ENCODE measurements at regions not wholly inside any gene's neighbourhood (a gene's known extent, or its start where the extent isn't known, plus 50 kb on each side); places are given as distances from the start of the nearest gene placed in this dataset.

DNA sequence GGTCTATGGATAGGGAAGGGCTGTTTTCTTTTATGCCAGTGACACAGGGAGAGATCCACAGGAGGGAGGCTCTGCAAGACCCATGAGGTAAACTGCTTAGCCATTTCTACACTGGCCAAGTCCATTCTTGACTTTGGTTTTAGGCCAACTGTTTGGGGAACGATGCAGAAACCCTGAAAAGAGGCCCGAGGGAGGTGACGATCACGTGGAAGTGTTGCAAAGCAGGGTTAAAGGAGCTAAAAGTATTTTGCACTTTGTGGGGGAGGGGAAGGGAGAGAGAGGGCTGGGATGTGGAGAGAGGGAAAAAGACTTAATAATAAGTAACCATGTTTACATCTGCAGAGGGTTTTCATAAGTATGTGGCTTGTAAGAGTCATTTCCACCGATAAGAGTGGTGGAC is 239.7 kb downstream of the EMX2 start:
- no peak for TF ChIP-seq YY1 (tag by site-specific recombination; IDR thresholded peaks at IDR 0.05)
- no peak for TF ChIP-seq ZNF530 (tag by site-specific recombination; IDR thresholded peaks at IDR 0.05; ENCODE audit: low read depth)
- TF ChIP-seq ZEB2 (tag by site-specific recombination; IDR thresholded peaks at IDR 0.05) = no peak
- TF ChIP-seq, protein P1, sequence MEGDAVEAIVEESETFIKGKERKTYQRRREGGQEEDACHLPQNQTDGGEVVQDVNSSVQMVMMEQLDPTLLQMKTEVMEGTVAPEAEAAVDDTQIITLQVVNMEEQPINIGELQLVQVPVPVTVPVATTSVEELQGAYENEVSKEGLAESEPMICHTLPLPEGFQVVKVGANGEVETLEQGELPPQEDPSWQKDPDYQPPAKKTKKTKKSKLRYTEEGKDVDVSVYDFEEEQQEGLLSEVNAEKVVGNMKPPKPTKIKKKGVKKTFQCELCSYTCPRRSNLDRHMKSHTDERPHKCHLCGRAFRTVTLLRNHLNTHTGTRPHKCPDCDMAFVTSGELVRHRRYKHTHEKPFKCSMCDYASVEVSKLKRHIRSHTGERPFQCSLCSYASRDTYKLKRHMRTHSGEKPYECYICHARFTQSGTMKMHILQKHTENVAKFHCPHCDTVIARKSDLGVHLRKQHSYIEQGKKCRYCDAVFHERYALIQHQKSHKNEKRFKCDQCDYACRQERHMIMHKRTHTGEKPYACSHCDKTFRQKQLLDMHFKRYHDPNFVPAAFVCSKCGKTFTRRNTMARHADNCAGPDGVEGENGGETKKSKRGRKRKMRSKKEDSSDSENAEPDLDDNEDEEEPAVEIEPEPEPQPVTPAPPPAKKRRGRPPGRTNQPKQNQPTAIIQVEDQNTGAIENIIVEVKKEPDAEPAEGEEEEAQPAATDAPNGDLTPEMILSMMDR (tag by site-specific recombination; IDR thresholded peaks at IDR 0.05) = no peak
- no peak for TF ChIP-seq ZBTB8A (tag by site-specific recombination; IDR thresholded peaks at IDR 0.05)
- no peak for TF ChIP-seq ZNF121 (tag by site-specific recombination; IDR thresholded peaks at IDR 0.05)
- TF ChIP-seq ZNF394 (tag by site-specific recombination; IDR thresholded peaks at IDR 0.05; ENCODE audit: borderline replicate concordance) = no peak
- no peak for TF ChIP-seq TCF7L2 (IDR thresholded peaks at IDR 0.05; ENCODE audit: borderline replicate concordance, low read depth, low read length)
- TF ChIP-seq, protein P2, sequence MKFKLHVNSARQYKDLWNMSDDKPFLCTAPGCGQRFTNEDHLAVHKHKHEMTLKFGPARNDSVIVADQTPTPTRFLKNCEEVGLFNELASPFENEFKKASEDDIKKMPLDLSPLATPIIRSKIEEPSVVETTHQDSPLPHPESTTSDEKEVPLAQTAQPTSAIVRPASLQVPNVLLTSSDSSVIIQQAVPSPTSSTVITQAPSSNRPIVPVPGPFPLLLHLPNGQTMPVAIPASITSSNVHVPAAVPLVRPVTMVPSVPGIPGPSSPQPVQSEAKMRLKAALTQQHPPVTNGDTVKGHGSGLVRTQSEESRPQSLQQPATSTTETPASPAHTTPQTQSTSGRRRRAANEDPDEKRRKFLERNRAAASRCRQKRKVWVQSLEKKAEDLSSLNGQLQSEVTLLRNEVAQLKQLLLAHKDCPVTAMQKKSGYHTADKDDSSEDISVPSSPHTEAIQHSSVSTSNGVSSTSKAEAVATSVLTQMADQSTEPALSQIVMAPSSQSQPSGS (tag by site-specific recombination; IDR thresholded peaks at IDR 0.05; ENCODE audit: low read depth) = no peak
- TF ChIP-seq, protein P3, sequence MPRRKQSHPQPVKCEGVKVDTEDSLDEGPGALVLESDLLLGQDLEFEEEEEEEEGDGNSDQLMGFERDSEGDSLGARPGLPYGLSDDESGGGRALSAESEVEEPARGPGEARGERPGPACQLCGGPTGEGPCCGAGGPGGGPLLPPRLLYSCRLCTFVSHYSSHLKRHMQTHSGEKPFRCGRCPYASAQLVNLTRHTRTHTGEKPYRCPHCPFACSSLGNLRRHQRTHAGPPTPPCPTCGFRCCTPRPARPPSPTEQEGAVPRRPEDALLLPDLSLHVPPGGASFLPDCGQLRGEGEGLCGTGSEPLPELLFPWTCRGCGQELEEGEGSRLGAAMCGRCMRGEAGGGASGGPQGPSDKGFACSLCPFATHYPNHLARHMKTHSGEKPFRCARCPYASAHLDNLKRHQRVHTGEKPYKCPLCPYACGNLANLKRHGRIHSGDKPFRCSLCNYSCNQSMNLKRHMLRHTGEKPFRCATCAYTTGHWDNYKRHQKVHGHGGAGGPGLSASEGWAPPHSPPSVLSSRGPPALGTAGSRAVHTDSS (tag by site-specific recombination; IDR thresholded peaks at IDR 0.05) = no peak
- TF ChIP-seq ZNF664 (tag by site-specific recombination; IDR thresholded peaks at IDR 0.05) = no peak
- TF ChIP-seq ZNF707 (tag by site-specific recombination; IDR thresholded peaks at IDR 0.05) = no peak
- TF ChIP-seq, protein P4, sequence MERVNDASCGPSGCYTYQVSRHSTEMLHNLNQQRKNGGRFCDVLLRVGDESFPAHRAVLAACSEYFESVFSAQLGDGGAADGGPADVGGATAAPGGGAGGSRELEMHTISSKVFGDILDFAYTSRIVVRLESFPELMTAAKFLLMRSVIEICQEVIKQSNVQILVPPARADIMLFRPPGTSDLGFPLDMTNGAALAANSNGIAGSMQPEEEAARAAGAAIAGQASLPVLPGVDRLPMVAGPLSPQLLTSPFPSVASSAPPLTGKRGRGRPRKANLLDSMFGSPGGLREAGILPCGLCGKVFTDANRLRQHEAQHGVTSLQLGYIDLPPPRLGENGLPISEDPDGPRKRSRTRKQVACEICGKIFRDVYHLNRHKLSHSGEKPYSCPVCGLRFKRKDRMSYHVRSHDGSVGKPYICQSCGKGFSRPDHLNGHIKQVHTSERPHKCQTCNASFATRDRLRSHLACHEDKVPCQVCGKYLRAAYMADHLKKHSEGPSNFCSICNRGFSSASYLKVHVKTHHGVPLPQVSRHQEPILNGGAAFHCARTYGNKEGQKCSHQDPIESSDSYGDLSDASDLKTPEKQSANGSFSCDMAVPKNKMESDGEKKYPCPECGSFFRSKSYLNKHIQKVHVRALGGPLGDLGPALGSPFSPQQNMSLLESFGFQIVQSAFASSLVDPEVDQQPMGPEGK (tag by site-specific recombination; IDR thresholded peaks at IDR 0.05) = no peak
